ENCODE measurements at regions not wholly inside any gene's neighbourhood (a gene's known extent, or its start where the extent isn't known, plus 50 kb on each side); places are given as distances from the start of the nearest gene placed in this dataset.

DNA sequence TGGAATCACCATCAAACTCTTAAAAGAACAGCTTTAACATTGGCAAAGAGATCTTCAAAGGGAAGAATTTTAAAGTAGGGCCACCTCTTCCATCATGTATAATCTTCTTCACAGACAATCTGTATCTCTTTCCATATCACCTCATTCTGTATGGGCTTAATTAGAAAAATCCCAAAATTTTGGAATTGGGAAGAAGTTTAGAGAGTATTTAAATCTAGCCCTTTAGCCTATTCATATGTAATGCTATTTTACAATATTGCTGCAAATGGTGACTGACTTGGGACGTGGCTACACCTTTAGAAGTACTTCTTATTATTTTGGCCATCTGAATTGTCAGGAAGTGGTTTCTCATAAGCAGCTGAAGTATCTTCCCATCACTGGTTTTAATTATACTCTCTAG, 474.3 kb downstream of the RFPL4B start:
- DNase-seq (ENCODE audit: low read depth, low spot score) (no peak), ATAC-seq (no peak)
- Histone ChIP-seq H3K9me3 (ENCODE audit: control insufficient read depth, insufficient read depth, low read depth, low read length) (no peaks in the 10 kb centered on the region), H3K36me3 (ENCODE audit: control insufficient read depth, insufficient read depth, low read length) (no peaks in the 10 kb centered on the region), H3K4me3 (ENCODE audit: low read depth in 2 of 2, low read length in 2 of 2) (no peak overlapping the region), H3K27me3 (ENCODE audit: control insufficient read depth, insufficient read depth, low read length) (no peaks in the 10 kb centered on the region), H3K4me1 (ENCODE audit: control insufficient read depth, insufficient read depth, low read length) (no peaks in the 10 kb centered on the region), H3K27ac (ENCODE audit: low read length) (no peak overlapping the region)
- BruUV-seq (replicated peaks): no TSS peak
- in situ Hi-C loops (cut with HindIII; ENCODE audit: low pct_unique_long_range_greater_than_20kb, low sequenced_read_pairs): no loop called here
- POLR2A ChIA-PET: no interaction called here
- intact Hi-C loops (cut with micrococcal nuclease; ENCODE audit: unreplicated experiment): no loop called here
- TF ChIP-seq POLR2AphosphoS5 (IDR thresholded peaks at IDR 0.05; ENCODE audit: low read depth, low read length): no peak
- TF ChIP-seq, protein P1, sequence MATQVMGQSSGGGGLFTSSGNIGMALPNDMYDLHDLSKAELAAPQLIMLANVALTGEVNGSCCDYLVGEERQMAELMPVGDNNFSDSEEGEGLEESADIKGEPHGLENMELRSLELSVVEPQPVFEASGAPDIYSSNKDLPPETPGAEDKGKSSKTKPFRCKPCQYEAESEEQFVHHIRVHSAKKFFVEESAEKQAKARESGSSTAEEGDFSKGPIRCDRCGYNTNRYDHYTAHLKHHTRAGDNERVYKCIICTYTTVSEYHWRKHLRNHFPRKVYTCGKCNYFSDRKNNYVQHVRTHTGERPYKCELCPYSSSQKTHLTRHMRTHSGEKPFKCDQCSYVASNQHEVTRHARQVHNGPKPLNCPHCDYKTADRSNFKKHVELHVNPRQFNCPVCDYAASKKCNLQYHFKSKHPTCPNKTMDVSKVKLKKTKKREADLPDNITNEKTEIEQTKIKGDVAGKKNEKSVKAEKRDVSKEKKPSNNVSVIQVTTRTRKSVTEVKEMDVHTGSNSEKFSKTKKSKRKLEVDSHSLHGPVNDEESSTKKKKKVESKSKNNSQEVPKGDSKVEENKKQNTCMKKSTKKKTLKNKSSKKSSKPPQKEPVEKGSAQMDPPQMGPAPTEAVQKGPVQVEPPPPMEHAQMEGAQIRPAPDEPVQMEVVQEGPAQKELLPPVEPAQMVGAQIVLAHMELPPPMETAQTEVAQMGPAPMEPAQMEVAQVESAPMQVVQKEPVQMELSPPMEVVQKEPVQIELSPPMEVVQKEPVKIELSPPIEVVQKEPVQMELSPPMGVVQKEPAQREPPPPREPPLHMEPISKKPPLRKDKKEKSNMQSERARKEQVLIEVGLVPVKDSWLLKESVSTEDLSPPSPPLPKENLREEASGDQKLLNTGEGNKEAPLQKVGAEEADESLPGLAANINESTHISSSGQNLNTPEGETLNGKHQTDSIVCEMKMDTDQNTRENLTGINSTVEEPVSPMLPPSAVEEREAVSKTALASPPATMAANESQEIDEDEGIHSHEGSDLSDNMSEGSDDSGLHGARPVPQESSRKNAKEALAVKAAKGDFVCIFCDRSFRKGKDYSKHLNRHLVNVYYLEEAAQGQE (IDR thresholded peaks at IDR 0.05; ENCODE audit: insufficient read depth in 1 of 2, low read depth in 2 of 2, low read length in 1 of 2): no peak
- TF ChIP-seq, protein P2, sequence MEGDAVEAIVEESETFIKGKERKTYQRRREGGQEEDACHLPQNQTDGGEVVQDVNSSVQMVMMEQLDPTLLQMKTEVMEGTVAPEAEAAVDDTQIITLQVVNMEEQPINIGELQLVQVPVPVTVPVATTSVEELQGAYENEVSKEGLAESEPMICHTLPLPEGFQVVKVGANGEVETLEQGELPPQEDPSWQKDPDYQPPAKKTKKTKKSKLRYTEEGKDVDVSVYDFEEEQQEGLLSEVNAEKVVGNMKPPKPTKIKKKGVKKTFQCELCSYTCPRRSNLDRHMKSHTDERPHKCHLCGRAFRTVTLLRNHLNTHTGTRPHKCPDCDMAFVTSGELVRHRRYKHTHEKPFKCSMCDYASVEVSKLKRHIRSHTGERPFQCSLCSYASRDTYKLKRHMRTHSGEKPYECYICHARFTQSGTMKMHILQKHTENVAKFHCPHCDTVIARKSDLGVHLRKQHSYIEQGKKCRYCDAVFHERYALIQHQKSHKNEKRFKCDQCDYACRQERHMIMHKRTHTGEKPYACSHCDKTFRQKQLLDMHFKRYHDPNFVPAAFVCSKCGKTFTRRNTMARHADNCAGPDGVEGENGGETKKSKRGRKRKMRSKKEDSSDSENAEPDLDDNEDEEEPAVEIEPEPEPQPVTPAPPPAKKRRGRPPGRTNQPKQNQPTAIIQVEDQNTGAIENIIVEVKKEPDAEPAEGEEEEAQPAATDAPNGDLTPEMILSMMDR (IDR thresholded peaks at IDR 0.05): no peak
- TF ChIP-seq TCF7L2 (IDR thresholded peaks at IDR 0.05; ENCODE audit: low read depth, low read length): no peak
- no peak for TF ChIP-seq SIN3A (IDR thresholded peaks at IDR 0.05; ENCODE audit: borderline replicate concordance, insufficient read depth, low read depth, low read length)
- CTCF ChIA-PET: no interaction called here

DNA sequence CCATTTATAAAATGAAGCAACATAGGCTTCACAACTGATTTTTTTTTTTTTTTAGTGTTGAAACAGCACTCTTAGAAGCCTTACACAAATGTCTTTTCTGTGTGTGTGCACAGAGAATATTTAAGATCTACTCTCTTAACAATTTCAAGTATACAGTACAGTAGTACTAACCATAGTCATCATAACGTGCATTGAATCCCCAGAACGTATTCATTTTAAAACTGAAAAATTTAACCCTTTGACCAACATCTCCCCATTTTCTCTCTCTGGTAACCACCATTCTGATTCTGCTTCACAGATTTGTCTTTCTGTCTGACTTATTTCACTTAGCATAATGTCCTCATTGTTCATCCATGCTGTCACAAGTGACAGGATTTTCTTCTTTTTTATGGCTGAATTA, 475.6 kb downstream of the RFPL4B start:
- CTCF ChIA-PET: no interaction called here
- in situ Hi-C loops (cut with HindIII; ENCODE audit: low pct_unique_long_range_greater_than_20kb, low sequenced_read_pairs): no loop called here
- ATAC-seq (no peak), DNase-seq (ENCODE audit: low read depth, low spot score) (no peak)
- TF ChIP-seq, protein P2 (IDR thresholded peaks at IDR 0.05): no peak
- TF ChIP-seq POLR2AphosphoS5 (IDR thresholded peaks at IDR 0.05; ENCODE audit: low read depth, low read length) (no peak), SIN3A (IDR thresholded peaks at IDR 0.05; ENCODE audit: borderline replicate concordance, insufficient read depth, low read depth, low read length) (no peak), TCF7L2 (IDR thresholded peaks at IDR 0.05; ENCODE audit: low read depth, low read length) (no peak)
- TF ChIP-seq, protein P1 (IDR thresholded peaks at IDR 0.05; ENCODE audit: insufficient read depth in 1 of 2, low read depth in 2 of 2, low read length in 1 of 2): no peak
- intact Hi-C loops (cut with micrococcal nuclease; ENCODE audit: unreplicated experiment): no loop called here
- H3K4me3 ChIP-seq (ENCODE audit: low read depth in 2 of 2, low read length in 2 of 2): no peak overlapping the region
- BruUV-seq (replicated peaks): no TSS peak
- H3K27ac ChIP-seq (ENCODE audit: low read length): no peak overlapping the region
- no peaks in the 10 kb centered on the region for H3K36me3 ChIP-seq (ENCODE audit: control insufficient read depth, insufficient read depth, low read length)
- H3K4me1 ChIP-seq (ENCODE audit: control insufficient read depth, insufficient read depth, low read length): no peaks in the 10 kb centered on the region
- no peaks in the 10 kb centered on the region for H3K27me3 ChIP-seq (ENCODE audit: control insufficient read depth, insufficient read depth, low read length)
- no peaks in the 10 kb centered on the region for H3K9me3 ChIP-seq (ENCODE audit: control insufficient read depth, insufficient read depth, low read depth, low read length)
- POLR2A ChIA-PET: no interaction called here
